DOHH2 (cell line): ENCODE measurements at regions not wholly inside any gene's neighbourhood (a gene's known extent, or its start where the extent isn't known, plus 50 kb on each side); places are given as distances from the start of the nearest gene placed in this dataset.

ENCODE experiments used
- H3F3A ChIP-seq: fragments of 200-600 bp; sonication (generic), shearing (Covaris generic); 2 replicates; pipeline ENCODE4 v1.6.0; 2016; ENCODE audit warnings: antibody characterized with exemption, mild to moderate bottlenecking; ENCODE audit not compliant: control insufficient read depth, insufficient read depth
- H3K27ac ChIP-seq: fragments of 200-600 bp; sonication (generic); 2 replicates; pipeline ENCODE4 v1.5.1; 2014; ENCODE audit warnings: low read depth, mild to moderate bottlenecking, low read length, moderate library complexity
- H3K27me3 ChIP-seq: fragments of 200-600 bp; sonication (generic); 2 replicates; pipeline ENCODE4 v1.6.1; 2014; ENCODE audit warnings: mild to moderate bottlenecking, low read length, mixed read lengths; ENCODE audit not compliant: control insufficient read depth
- H3K36me3 ChIP-seq: fragments of 200-600 bp; sonication (generic); 2 replicates; pipeline ENCODE4 v1.6.1; 2014; ENCODE audit warnings: mild to moderate bottlenecking, low read length, moderate library complexity, mixed read lengths; ENCODE audit not compliant: control insufficient read depth
- H3K4me1 ChIP-seq: fragments of 200-600 bp; sonication (generic); 2 replicates; pipeline ENCODE4 v1.6.1; 2014; ENCODE audit warnings: mild to moderate bottlenecking, low read length, mixed read lengths; ENCODE audit not compliant: control insufficient read depth
- H3K4me2 ChIP-seq: fragments of 200-600 bp; sonication (generic); 2 replicates; pipeline ENCODE4 v1.6.0; 2014; ENCODE audit warnings: mild to moderate bottlenecking, low read length, moderate library complexity
- H3K4me3 ChIP-seq: fragments of 200-600 bp; sonication (generic); 2 replicates; pipeline ENCODE4 v1.5.1; 2014; ENCODE audit warnings: mild to moderate bottlenecking, low read length, mixed read lengths
- H3K79me2 ChIP-seq: fragments of 200-600 bp; sonication (generic); 2 replicates; pipeline ENCODE4 v1.6.1; 2014; ENCODE audit warnings: mild to moderate bottlenecking, low read length, mixed read lengths; ENCODE audit not compliant: control insufficient read depth
- H3K9me2 ChIP-seq: fragments of 200-600 bp; sonication (generic); replicated peaks from 2 replicates; pipeline ENCODE4 v1.6.1; 2014; ENCODE audit warnings: mild to moderate bottlenecking, low read length, mixed read lengths; ENCODE audit not compliant: control insufficient read depth
- H3K9me3 ChIP-seq: fragments of 200-600 bp; sonication (generic); 2 replicates; pipeline ENCODE4 v1.6.1; 2014; ENCODE audit warnings: antibody characterized with exemption, low read length, mixed read lengths; ENCODE audit not compliant: control insufficient read depth, insufficient read depth
- H4K20me1 ChIP-seq: fragments of 200-600 bp; sonication (generic); 2 replicates; pipeline ENCODE4 v1.6.0; 2014; ENCODE audit warnings: low read depth, mild to moderate bottlenecking, antibody characterized with exemption, low read length, moderate library complexity; ENCODE audit not compliant: control insufficient read depth, insufficient read depth
- EZH2phosphoT487 ChIP-seq: fragments of 200-600 bp; sonication (generic); IDR thresholded peaks from 2 replicates; pipeline ENCODE4 v1.6.1; 2017; ENCODE audit warnings: borderline replicate concordance, mild to moderate bottlenecking, antibody characterized with exemption, low read length, moderate library complexity, mixed read lengths
- TF ChIP-seq, protein P1 (sequence below): fragments of 200-600 bp; sonication (generic); IDR thresholded peaks from one replicate; pipeline ENCODE4 v1.5.1; 2014; ENCODE audit warnings: antibody characterized with exemption, mild to moderate bottlenecking, low read depth, low read length; ENCODE audit not compliant: poor library complexity, severe bottlenecking

DNA sequence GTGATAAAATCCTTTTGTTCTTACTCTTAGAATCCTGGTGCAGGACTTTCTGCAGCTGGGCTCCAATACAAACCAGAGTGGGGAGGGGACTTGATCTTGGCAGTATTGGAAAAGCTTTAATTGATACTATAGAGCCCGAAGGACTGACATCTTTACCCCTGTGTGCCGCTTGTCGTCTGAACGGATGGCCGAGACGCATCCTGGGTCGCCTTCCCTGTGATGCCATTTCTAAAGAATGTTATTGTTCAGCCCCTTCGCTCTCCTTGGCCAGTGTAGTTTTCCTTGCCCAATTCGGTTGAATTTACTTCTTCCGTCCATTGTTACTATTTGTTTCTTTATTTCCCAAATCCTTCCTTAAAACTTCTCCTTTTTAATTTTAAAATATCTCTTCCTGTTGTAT is 80.9 kb downstream of the CLDN34 start:
- H3K4me2 ChIP-seq: no peak overlapping the region
- H4K20me1 ChIP-seq: no peaks in the 10 kb centered on the region
- TF ChIP-seq, protein P1, sequence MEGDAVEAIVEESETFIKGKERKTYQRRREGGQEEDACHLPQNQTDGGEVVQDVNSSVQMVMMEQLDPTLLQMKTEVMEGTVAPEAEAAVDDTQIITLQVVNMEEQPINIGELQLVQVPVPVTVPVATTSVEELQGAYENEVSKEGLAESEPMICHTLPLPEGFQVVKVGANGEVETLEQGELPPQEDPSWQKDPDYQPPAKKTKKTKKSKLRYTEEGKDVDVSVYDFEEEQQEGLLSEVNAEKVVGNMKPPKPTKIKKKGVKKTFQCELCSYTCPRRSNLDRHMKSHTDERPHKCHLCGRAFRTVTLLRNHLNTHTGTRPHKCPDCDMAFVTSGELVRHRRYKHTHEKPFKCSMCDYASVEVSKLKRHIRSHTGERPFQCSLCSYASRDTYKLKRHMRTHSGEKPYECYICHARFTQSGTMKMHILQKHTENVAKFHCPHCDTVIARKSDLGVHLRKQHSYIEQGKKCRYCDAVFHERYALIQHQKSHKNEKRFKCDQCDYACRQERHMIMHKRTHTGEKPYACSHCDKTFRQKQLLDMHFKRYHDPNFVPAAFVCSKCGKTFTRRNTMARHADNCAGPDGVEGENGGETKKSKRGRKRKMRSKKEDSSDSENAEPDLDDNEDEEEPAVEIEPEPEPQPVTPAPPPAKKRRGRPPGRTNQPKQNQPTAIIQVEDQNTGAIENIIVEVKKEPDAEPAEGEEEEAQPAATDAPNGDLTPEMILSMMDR: no peak
- no peak overlapping the region for H3K4me3 ChIP-seq
- H3K9me2 ChIP-seq: no peaks in the 10 kb centered on the region
- peaks cover 43% of the 10 kb centered on the region for H3K4me1 ChIP-seq
- peaks cover 68% of the 10 kb centered on the region for H3K79me2 ChIP-seq
- no peaks in the 10 kb centered on the region for H3F3A ChIP-seq
- no peaks in the 10 kb centered on the region for H3K27me3 ChIP-seq
- H3K27ac ChIP-seq: no peak overlapping the region
- no peaks in the 10 kb centered on the region for H3K9me3 ChIP-seq
- H3K36me3 ChIP-seq: no peaks in the 10 kb centered on the region

DNA sequence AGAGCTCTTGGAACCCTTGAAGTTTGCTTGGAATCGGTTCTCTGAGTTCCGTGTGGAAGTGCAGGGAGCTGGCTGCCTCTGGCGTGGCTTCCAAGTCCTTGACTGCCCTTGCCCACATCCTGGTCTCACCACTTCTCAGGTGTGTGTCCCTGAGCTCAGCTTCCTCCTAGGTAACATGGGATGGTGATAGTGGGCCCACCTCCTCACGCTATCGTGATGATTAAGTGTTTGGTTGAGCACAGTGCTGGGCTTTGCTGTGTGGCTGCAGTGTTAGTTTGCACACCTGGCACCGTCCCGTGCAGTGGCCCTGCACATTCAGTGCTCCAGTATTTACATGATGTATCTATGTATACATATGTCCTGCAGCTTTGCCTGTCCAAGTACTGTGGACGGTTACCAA is 81.5 kb downstream of the CLDN34 start:
- H3K27ac ChIP-seq: no peak overlapping the region
- TF ChIP-seq, protein P1: no peak
- TF ChIP-seq EZH2phosphoT487: no peak
- H4K20me1 ChIP-seq: no peaks in the 10 kb centered on the region
- no peaks in the 10 kb centered on the region for H3K36me3 ChIP-seq
- H3K27me3 ChIP-seq: no peaks in the 10 kb centered on the region
- peaks cover 67% of the 10 kb centered on the region for H3K79me2 ChIP-seq
- H3K4me3 ChIP-seq: no peak overlapping the region
- H3F3A ChIP-seq: no peaks in the 10 kb centered on the region
- H3K9me2 ChIP-seq: no peaks in the 10 kb centered on the region
- H3K4me1 ChIP-seq: peaks cover 47% of the 10 kb centered on the region
- no peaks in the 10 kb centered on the region for H3K9me3 ChIP-seq
- no peak overlapping the region for H3K4me2 ChIP-seq

DNA sequence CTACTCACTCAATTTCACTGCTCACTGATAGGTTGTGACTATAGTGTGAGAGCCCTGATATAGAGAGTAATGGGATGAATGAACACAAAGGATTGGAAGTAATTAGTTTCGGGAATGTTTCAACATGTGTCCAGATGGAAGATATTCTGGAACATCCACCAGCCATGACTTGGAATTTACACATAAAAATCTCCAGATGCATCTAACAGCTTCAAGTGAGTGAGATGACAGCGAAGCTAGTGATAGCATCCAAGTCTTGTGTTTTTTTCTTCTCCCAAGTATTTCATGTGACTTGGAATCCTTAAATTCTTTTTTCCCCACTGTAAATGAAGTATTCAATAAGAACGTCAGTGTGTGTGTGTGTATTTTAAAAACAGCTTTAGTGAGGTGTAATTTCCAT is 82.1 kb downstream of the CLDN34 start:
- H3K79me2 ChIP-seq: peaks cover 64% of the 10 kb centered on the region
- H3K9me3 ChIP-seq: no peaks in the 10 kb centered on the region
- no peak overlapping the region for H3K27ac ChIP-seq
- no peaks in the 10 kb centered on the region for H4K20me1 ChIP-seq
- TF ChIP-seq, protein P1: no peak
- no peak for TF ChIP-seq EZH2phosphoT487
- H3F3A ChIP-seq: no peaks in the 10 kb centered on the region
- H3K27me3 ChIP-seq: no peaks in the 10 kb centered on the region
- H3K9me2 ChIP-seq: no peaks in the 10 kb centered on the region
- H3K4me3 ChIP-seq: no peak overlapping the region
- no peak overlapping the region for H3K4me2 ChIP-seq
- no peaks in the 10 kb centered on the region for H3K36me3 ChIP-seq
- H3K4me1 ChIP-seq: peaks cover 47% of the 10 kb centered on the region

DNA sequence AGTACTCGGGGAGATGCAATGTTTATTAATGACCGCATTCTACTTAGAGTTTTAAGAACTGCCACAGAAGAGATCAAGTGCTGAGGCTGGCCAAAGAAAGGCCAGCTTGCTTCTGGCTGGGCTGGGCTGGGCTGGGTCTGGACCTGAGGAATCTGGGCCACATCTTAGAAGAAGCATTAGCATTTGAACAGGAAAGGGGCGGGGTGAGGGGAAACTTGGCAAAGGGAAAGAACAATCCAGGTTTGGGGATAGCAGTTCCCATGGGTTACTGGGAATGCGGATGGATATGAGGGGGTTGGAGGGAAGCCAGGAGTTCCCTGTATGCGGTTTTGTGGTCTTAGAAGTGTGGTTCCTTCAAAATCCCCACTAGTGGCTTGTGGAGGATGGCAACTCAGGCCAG is 83.3 kb downstream of the CLDN34 start:
- no peaks in the 10 kb centered on the region for H3K9me2 ChIP-seq
- H3K4me1 ChIP-seq: peaks cover 47% of the 10 kb centered on the region
- H4K20me1 ChIP-seq: no peaks in the 10 kb centered on the region
- no peak for TF ChIP-seq EZH2phosphoT487
- TF ChIP-seq, protein P1: no peak
- H3K27me3 ChIP-seq: no peaks in the 10 kb centered on the region
- peaks cover 55% of the 10 kb centered on the region for H3K79me2 ChIP-seq
- no peaks in the 10 kb centered on the region for H3F3A ChIP-seq
- H3K27ac ChIP-seq: no peak overlapping the region
- H3K36me3 ChIP-seq: no peaks in the 10 kb centered on the region
- no peak overlapping the region for H3K4me2 ChIP-seq
- no peaks in the 10 kb centered on the region for H3K9me3 ChIP-seq
- H3K4me3 ChIP-seq: no peak overlapping the region
